ENCODE measurements at regions not wholly inside any gene's neighbourhood (a gene's known extent, or its start where the extent isn't known, plus 50 kb on each side); places are given as distances from the start of the nearest gene placed in this dataset.

DNA sequence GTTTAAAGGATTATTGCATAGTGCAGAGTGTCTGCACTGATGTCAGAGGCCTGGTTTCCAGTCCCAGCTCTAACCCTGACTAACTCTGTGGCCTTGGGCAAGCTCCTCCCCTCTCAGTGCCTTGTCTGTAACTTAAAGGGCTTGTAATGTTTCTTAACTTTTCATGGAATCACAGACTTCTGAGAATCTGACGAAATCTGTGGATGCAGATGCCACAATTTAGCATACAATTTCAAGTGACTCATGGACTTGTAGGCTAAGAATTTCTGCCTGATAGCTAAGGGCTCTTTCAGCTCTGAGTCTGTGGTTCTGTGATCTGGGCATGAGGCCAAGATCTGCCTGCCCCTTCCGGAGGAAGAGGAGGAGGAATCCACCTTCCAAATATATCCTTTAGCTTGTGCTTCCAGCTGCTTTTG is 236.9 kb downstream of the AR start:
- DNase-seq (ENCODE audit: extremely low read depth in 1 of 11, low read depth in 9 of 11, low spot score in 4 of 11) = peak in 7 of 11 donors; percentile 16 to 46 (median 24)

DNA sequence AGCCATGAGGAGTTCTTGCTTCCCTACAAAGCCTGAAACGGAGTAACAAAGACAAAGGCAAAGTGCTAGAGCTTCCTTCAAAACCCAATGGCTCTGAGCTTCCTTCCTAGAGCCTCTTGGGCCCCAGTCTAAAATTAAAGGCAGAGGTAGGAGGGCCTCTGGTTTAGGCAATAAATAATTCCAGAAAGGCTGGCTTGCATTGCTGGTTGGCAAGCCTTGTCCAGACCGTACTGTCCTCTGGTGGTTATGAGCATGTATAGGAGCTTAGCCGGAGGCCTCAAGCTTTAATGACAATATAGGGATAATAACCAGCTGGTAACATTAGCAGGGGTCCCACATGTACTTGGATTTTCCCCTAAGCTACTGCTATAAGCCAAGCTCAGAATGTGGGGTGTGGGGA is 237.3 kb downstream of the AR start:
- peak in 4 of 11 donors; percentile 0 to 7 (median 6) for DNase-seq (ENCODE audit: extremely low read depth in 1 of 11, low read depth in 9 of 11, low spot score in 4 of 11)

DNA sequence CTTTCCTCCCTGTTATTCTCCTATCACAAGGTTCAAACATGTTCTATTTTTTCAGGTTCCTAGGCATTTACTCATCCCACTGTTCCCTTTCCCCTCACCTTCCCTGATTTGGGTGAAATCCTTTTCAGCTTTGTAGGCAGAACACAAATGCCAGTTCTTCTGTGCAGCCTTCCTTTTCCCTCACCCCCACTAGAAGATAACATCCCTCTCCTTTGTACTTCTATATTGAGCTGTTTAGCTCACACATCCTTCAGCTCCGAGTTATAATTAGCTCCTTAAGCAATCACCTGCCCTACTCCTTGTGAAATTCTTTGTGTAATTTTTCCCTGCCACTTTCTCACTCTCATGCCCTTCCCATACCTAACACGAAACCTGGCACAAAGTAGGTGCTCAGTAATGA is 240.9 kb downstream of the AR start:
- DNase-seq (ENCODE audit: extremely low read depth in 1 of 11, low read depth in 9 of 11, low spot score in 4 of 11) = no peak

DNA sequence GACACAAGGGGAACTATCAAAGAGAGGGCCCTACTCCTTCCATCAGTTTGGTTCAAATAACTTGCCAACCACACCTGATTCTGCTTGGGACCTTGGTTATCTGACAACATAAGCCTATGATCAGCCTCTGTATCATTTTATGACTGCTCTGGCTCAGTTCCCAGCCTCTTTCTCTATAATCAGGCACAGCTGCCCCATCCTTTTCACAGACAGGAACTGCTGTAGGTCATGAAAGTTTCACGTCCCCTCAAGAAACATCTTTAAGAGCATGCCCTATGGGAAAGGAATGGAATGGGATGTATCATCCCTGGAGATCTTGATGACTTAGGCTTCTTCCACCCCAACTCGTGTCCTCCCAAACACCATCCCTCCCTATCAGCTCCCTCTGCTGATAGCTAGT is 243.4 kb downstream of the AR start:
- no peak for DNase-seq (ENCODE audit: extremely low read depth in 1 of 11, low read depth in 9 of 11, low spot score in 4 of 11)

DNA sequence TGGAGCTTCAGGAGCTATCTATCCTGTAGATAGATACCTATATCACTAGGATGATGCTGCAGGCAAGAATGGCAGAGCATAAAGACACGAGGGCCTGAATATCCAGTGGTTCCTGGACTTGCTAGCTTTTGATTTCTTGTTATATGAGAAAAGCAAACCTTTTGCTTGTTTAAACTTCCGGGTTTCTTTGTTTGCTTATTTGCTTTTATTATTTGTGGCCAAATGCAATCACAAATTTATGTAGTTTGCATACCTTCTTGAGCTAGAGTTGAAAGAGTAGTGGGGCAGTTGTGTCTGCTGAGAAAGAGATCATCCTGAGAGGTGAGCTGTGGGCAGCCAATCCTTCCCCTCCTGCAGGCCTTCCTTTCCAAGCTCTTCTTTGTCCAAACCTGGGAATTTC is 245.7 kb downstream of the AR start:
- DNase-seq (ENCODE audit: extremely low read depth in 1 of 11, low read depth in 9 of 11, low spot score in 4 of 11) = no peak

All from renal cortex interstitium (tissue), 11 donors.